ENCODE measurements at regions not wholly inside any gene's neighbourhood (a gene's known extent, or its start where the extent isn't known, plus 50 kb on each side); places are given as distances from the start of the nearest gene placed in this dataset.

DNA sequence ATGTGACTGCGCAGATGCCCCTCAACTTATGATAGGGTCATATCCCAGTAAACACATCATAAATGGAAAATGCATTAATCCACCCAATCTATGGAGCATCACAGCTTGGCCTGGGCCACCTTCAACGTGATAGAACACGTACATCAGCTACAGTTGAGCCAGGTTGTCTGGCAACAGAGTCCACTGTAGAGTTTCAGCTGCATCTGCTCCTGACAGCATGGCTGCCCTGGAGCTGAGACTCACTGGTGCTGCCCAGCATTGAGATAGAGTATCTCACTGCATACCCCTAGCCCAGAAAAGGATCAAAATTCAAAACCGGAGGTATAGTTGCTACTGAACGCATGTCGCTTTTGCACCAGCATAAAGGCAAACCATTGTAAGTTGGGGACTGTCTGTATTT, 437.7 kb upstream of the MKI67 start:
- Histone ChIP-seq H4K20me1 (replicated peaks; ENCODE audit: control insufficient read depth, extremely low read depth, insufficient read depth, low read length) (no peaks in the 10 kb centered on the region), H3K9me3 (replicated peaks; ENCODE audit: control insufficient read depth, insufficient read depth, low read length) (no peaks in the 10 kb centered on the region), H3K79me2 (ENCODE audit: control insufficient read depth, insufficient read depth, low read length) (no peaks in the 10 kb centered on the region), H3K27me3 (ENCODE audit: control insufficient read depth in 2 of 2, insufficient read depth in 2 of 2, low read length in 2 of 2) (no peaks in the 10 kb centered on the region), H3K27ac (ENCODE audit: insufficient read depth, low read depth, low read length) (no peak overlapping the region), H3K9ac (replicated peaks; ENCODE audit: extremely low read depth, insufficient read depth, low read length) (no peak overlapping the region), H2AFZ (ENCODE audit: low read depth, low read length) (no peak overlapping the region), H3K4me3 (replicated peaks in 1 of 3; ENCODE audit: insufficient read depth in 1 of 3, low read depth in 1 of 3, low read length in 3 of 3) (no peak overlapping the region), H3K36me3 (ENCODE audit: control insufficient read depth in 2 of 2, extremely low read depth in 1 of 2, insufficient read depth in 2 of 2, low read length in 2 of 2) (no peaks in the 10 kb centered on the region), H3K4me1 (ENCODE audit: control insufficient read depth, extremely low read depth, insufficient read depth, low read length) (no peaks in the 10 kb centered on the region), H3K4me2 (ENCODE audit: insufficient read depth, low read length) (no peak overlapping the region), H3K9me1 (replicated peaks; ENCODE audit: control insufficient read depth, extremely low read depth, insufficient read depth, low read length) (no peaks in the 10 kb centered on the region)
- dilution Hi-C loops (cut with MboI; ENCODE audit: extremely low pct_ligation_motif_present, low sequenced_read_pairs) (no loop called here), intact Hi-C loops (cut with micrococcal nuclease) (no loop called here)
- ChIA-PET POLR2A (no interaction called here), CTCF (no interaction called here)
- BruUV-seq (replicated peaks) = no TSS peak
- FAIRE-seq (no peak), DNase-seq (ENCODE audit: low read depth, low spot score) (no peak)
- TF ChIP-seq, protein P1, sequence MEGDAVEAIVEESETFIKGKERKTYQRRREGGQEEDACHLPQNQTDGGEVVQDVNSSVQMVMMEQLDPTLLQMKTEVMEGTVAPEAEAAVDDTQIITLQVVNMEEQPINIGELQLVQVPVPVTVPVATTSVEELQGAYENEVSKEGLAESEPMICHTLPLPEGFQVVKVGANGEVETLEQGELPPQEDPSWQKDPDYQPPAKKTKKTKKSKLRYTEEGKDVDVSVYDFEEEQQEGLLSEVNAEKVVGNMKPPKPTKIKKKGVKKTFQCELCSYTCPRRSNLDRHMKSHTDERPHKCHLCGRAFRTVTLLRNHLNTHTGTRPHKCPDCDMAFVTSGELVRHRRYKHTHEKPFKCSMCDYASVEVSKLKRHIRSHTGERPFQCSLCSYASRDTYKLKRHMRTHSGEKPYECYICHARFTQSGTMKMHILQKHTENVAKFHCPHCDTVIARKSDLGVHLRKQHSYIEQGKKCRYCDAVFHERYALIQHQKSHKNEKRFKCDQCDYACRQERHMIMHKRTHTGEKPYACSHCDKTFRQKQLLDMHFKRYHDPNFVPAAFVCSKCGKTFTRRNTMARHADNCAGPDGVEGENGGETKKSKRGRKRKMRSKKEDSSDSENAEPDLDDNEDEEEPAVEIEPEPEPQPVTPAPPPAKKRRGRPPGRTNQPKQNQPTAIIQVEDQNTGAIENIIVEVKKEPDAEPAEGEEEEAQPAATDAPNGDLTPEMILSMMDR (IDR thresholded peaks at IDR 0.05; ENCODE audit: extremely low read depth in 1 of 2, insufficient read depth in 1 of 2, low read depth in 1 of 2, low read length in 2 of 2) = no peak
- TF ChIP-seq POLR2AphosphoS5 (IDR thresholded peaks at IDR 0.05; ENCODE audit: insufficient read depth, low read depth, low read length) = no peak
- TF ChIP-seq FOS (IDR thresholded peaks at IDR 0.05; ENCODE audit: borderline replicate concordance, insufficient read depth, low read length) = no peak
- no peak for TF ChIP-seq EZH2 (IDR thresholded peaks at IDR 0.05; ENCODE audit: borderline replicate concordance, low read depth, low read length, severe bottlenecking)
- TF ChIP-seq, protein P2, sequence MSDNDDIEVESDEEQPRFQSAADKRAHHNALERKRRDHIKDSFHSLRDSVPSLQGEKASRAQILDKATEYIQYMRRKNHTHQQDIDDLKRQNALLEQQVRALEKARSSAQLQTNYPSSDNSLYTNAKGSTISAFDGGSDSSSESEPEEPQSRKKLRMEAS (IDR thresholded peaks at IDR 0.05; ENCODE audit: insufficient read depth, insufficient read length) = no peak
- no peak for TF ChIP-seq JUN (IDR thresholded peaks at IDR 0.05; ENCODE audit: borderline replicate concordance, insufficient read depth, insufficient read length, low read depth)
- no peak for TF ChIP-seq GATA2 (IDR thresholded peaks at IDR 0.05; ENCODE audit: insufficient read depth, insufficient read length, low read depth, low read length)
- no peak for TF ChIP-seq MYC (IDR thresholded peaks at IDR 0.05; ENCODE audit: low read depth, low read length)
- TF ChIP-seq POLR2A (IDR thresholded peaks at IDR 0.05; ENCODE audit: low read depth, low read length) = no peak
